ENCODE measurements at regions not wholly inside any gene's neighbourhood (a gene's known extent, or its start where the extent isn't known, plus 50 kb on each side); places are given as distances from the start of the nearest gene placed in this dataset.

GRCh38 chr4:108398316-108398715, 222.1 kb upstream of the RPL34 start:
- DNase-seq, result no peak

- DNase-seq, result no peak
Observed at GRCh38 chr4:108397850-108398249, 222.5 kb upstream of the RPL34 start.

GRCh38 chr4:108396900-108397497, 223.4 kb upstream of the RPL34 start:
- DNase-seq, result no peak

GRCh38 chr4:108395786-108396185, 224.6 kb upstream of the RPL34 start:
- no peak for DNase-seq

- DNase-seq, result no peak
Observed at GRCh38 chr4:108393890-108394472, 225.2 kb upstream of the LEF1 start.

- no peak for DNase-seq
Observed at GRCh38 chr4:108391701-108392455, 223.1 kb upstream of the LEF1 start.

GRCh38 chr4:108385076-108385475, 216.3 kb upstream of the LEF1 start:
- no peak for DNase-seq

GRCh38 chr4:108384544-108384943, 215.8 kb upstream of the LEF1 start:
- no peak for DNase-seq

- DNase-seq, result no peak
Observed at GRCh38 chr4:108383157-108383556, 214.4 kb upstream of the LEF1 start.

- DNase-seq, result no peak
Observed at GRCh38 chr4:108382751-108383150, 214.0 kb upstream of the LEF1 start.

GRCh38 chr4:108378164-108378563, 209.4 kb upstream of the LEF1 start:
- no peak for DNase-seq

- no peak for DNase-seq
Observed at GRCh38 chr4:108377021-108377420, 208.3 kb upstream of the LEF1 start.

- DNase-seq, result no peak
Observed at GRCh38 chr4:108375434-108375833, 206.7 kb upstream of the LEF1 start.

GRCh38 chr4:108372681-108373080, 203.9 kb upstream of the LEF1 start:
- no peak for DNase-seq

GRCh38 chr4:108371282-108371681, 202.6 kb upstream of the LEF1 start:
- no peak for DNase-seq

- DNase-seq, result no peak
Observed at GRCh38 chr4:108370291-108371141, 201.8 kb upstream of the LEF1 start.

- DNase-seq, result no peak
Observed at GRCh38 chr4:108369035-108369655, 200.4 kb upstream of the LEF1 start.

GRCh38 chr4:108367751-108368150, 199.0 kb upstream of the LEF1 start:
- no peak for DNase-seq

GRCh38 chr4:108366716-108367115, 198.0 kb upstream of the LEF1 start:
- DNase-seq, result no peak

- no peak for DNase-seq
Observed at GRCh38 chr4:108365551-108365950, 196.8 kb upstream of the LEF1 start.

- DNase-seq, result no peak
Observed at GRCh38 chr4:108361886-108362285, 193.2 kb upstream of the LEF1 start.

GRCh38 chr4:108361446-108361820, 192.7 kb upstream of the LEF1 start:
- no peak for DNase-seq
